ENCODE measurements at regions not wholly inside any gene's neighbourhood (a gene's known extent, or its start where the extent isn't known, plus 50 kb on each side); places are given as distances from the start of the nearest gene placed in this dataset. TPM values are rescaled to one million over a fixed set of nuclear protein-coding genes. Genes with fewer than 3 reads are reported as not detected.
"Not testable (repeated sequence)": the region's sequence is repeated elsewhere in the genome, so short reads cannot be mapped to it uniquely, and the experiment has no call there.

DNA sequence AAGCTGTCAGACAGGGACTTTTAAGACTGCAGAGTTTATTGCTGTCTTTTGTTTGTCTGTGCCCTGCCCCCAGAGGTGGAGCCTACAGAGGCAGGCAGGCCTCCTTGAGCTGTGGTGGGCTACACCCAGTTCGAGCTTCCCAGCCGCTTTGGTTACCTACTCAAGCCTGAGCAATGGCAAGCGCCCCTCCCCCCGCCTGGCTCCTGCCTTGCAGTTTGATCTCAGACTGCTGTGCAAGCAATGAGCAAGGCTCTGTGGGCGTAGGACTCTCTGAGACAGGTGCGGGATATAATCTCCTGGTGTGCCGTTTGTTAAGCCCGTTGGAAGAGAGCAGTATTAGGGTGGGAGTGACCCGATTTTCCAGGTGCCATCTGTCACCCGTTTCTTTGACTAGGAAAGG is 67.8 kb upstream of the ADAMTS3 start:
- WGBS = 90% methylated on average over 10 of the region's 10 CpGs
- H3K27ac ChIP-seq (ENCODE audit: low read depth); H3K36me3 ChIP-seq (ENCODE audit: insufficient read depth); H3K4me3 ChIP-seq (ENCODE audit: low read depth, low read length); H3K4me1 ChIP-seq (ENCODE audit: insufficient read depth); DNase-seq (ENCODE audit: extremely low spot score): not testable (repeated sequence)

DNA sequence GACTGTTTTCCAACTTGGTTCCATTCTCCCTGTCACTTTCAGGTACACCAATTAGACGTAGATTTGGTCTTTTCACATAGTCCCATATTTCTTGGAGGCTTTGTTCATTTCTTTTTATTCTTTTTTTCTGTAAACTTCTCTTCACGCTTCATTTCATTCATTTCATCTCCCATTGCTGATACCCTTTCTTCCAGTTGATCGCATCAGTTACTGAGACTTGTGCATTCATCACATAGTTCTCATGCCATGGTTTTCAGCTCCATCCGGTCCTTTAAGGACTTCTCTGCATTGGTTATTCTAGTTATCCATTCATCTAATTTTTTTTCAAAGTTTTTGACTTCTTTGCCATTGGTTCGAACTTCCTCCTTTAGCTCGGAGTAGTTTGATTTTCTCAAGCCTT is 66.9 kb upstream of the ADAMTS3 start:
- not testable (repeated sequence) for H3K27ac ChIP-seq (ENCODE audit: low read depth); DNase-seq (ENCODE audit: extremely low spot score); H3K36me3 ChIP-seq (ENCODE audit: insufficient read depth); H3K4me1 ChIP-seq (ENCODE audit: insufficient read depth); H3K4me3 ChIP-seq (ENCODE audit: low read depth, low read length)
- 80% methylated on average over 6 of the region's 6 CpGs for whole genome bisulfite sequencing

DNA sequence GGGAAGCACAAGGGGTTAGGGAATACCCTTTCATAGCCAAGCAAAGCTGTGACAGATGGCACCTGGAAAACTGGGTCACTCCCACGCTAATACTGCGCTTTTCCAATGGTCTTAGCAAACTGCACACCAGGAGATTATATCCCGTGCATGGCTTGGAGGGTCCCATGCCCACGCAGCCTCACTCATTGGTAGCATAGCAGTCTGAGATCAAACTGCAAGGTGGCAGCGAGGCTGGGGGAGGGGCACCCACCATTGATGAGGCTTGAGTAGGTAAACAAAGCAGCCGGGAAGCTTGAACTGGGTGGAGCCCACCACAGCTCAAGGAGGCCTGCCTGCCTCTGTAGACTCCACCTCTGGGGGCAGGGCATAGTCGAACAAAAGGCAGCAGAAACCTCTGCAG is 63.2 kb upstream of the ADAMTS3 start:
- WGBS = 80% methylated on average over 7 of the region's 7 CpGs
- not testable (repeated sequence) for DNase-seq (ENCODE audit: extremely low spot score); H3K4me3 ChIP-seq (ENCODE audit: low read depth, low read length); H3K4me1 ChIP-seq (ENCODE audit: insufficient read depth); H3K36me3 ChIP-seq (ENCODE audit: insufficient read depth); H3K27ac ChIP-seq (ENCODE audit: low read depth)

DNA sequence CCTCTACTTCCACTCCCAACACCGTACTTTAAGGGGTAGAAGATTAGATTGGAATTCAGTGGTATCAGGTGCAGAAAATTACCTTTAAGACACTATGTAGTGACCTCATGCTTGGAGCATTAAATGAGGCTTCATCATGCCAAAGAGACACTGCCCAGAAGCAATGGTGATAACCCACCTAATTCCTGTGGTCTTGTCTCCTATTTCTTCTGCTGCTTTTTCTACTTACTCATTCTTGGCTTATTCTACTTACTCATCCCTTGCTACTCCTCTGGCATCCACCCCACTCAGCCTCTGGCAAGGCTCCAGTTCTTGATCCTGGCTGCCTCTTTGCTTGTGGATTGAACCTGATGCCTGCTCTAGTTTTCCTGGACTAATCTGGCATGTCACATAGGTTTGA is 62.3 kb upstream of the ADAMTS3 start:
- DNase-seq (ENCODE audit: extremely low spot score) = no peak
- H3K27ac ChIP-seq (ENCODE audit: low read depth) = no peak overlapping the region
- 69% methylated on average over 1 of the region's 1 CpG for WGBS

DNA sequence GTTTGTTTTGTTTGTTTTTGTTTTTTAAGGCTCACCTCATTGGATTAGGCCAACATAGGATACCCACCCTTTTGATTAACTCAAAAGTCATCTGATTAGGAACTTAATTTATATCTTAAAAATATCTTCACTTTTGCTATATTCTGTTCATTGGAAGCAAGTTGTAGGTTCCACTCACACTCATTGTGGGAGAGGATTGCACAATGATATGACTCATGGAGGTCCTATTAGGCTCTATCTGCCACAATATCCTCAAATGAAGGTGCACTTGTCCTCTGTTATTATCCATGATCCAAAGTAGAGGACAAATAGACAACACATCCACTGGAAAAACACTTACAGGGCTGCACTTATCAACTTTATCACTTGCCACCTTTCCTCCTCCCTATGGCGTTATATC is 60.5 kb upstream of the ADAMTS3 start:
- 91% methylated on average over 1 of the region's 1 CpG for WGBS
- H3K4me1 ChIP-seq (ENCODE audit: insufficient read depth) = no peaks in the 10 kb centered on the region

More for the DNA sequence above, 62.3 kb upstream of the ADAMTS3 start:
- no peaks in the 10 kb centered on the region for H3K4me1 ChIP-seq (ENCODE audit: insufficient read depth)
- H3K36me3 ChIP-seq (ENCODE audit: insufficient read depth) = no peaks in the 10 kb centered on the region
- H3K4me3 ChIP-seq (ENCODE audit: low read depth, low read length) = no peak overlapping the region

GRCh38 chr4:72627723-72628122 is 58.7 kb upstream of the ADAMTS3 start:
- Histone ChIP-seq H3K36me3 (ENCODE audit: insufficient read depth) (no peaks in the 10 kb centered on the region), H3K27ac (ENCODE audit: low read depth) (no peak overlapping the region), H3K4me3 (ENCODE audit: low read depth, low read length) (no peak overlapping the region), H3K4me1 (ENCODE audit: insufficient read depth) (no peaks in the 10 kb centered on the region)
- DNase-seq (ENCODE audit: extremely low spot score) = no peak

More for the DNA sequence above, 60.5 kb upstream of the ADAMTS3 start:
- no peak overlapping the region for H3K4me3 ChIP-seq (ENCODE audit: low read depth, low read length)
- H3K36me3 ChIP-seq (ENCODE audit: insufficient read depth) = no peaks in the 10 kb centered on the region
- no peak overlapping the region for H3K27ac ChIP-seq (ENCODE audit: low read depth)
- DNase-seq (ENCODE audit: extremely low spot score) = no peak

Small RNA genes lying in the stretch of these regions (small RNA-seq; reads per million reads assigned to genes)
- gene RNU4ATAC9P = not detected

Measured in urinary bladder (tissue), 4 donors.